ENCODE measurements at regions not wholly inside any gene's neighbourhood (a gene's known extent, or its start where the extent isn't known, plus 50 kb on each side); places are given as distances from the start of the nearest gene placed in this dataset.

DNA sequence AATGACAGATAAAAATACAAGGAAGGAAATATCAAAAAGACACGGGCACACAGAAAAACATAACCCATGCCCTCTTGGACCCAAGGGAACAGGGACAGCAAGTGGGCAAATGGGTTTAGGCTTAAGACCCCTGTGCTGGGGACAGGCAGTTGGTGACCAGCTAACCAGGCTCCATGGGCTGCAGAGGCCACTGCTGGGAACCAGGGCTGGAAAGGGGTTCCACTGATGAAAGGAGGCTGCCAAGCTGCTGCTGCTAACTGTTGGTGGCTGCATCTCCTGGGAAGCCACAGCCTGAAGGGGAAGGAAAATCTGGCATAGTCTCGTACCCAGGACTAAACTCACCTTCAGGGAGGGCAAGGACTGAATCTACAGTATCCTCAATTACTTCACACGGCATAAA lies 579.2 kb upstream of the MGMT start:
- no peak for DNase-seq (ENCODE audit: low spot score)
- WGBS, result 76% methylated on average over 3 of the region's 3 CpGs

GRCh38 chr10:128892005-128892404 lies 575.0 kb upstream of the MGMT start:
- 74% methylated on average over 4 of the region's 4 CpGs for WGBS
- no peak overlapping the region for H3K9ac ChIP-seq (ENCODE audit: low read depth in 1 of 2, low read length in 2 of 2)
- no peaks in the 10 kb centered on the region for H3K4me1 ChIP-seq (ENCODE audit: control insufficient read depth in 4 of 4, insufficient read depth in 4 of 4, low read length in 3 of 4)
- TF ChIP-seq, protein P1, sequence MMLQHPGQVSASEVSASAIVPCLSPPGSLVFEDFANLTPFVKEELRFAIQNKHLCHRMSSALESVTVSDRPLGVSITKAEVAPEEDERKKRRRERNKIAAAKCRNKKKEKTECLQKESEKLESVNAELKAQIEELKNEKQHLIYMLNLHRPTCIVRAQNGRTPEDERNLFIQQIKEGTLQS (IDR thresholded peaks at IDR 0.05), result no peak
- TF ChIP-seq EGR1 (IDR thresholded peaks at IDR 0.05; ENCODE audit: low read depth in 2 of 2) (no peak), CTCF (IDR thresholded peaks at IDR 0.05; ENCODE audit: low read depth, low read length, missing input control) (no peak), TAF1 (conservative IDR thresholded peaks at IDR 0.05) (no peak), HNF4A (conservative IDR thresholded peaks at IDR 0.05) (no peak), FOXA2 (IDR thresholded peaks at IDR 0.05) (no peak), RXRA (IDR thresholded peaks at IDR 0.05) (no peak), FOXA1 (IDR thresholded peaks at IDR 0.05) (no peak), RAD21 (IDR thresholded peaks at IDR 0.05) (no peak)
- TF ChIP-seq, protein P2, sequence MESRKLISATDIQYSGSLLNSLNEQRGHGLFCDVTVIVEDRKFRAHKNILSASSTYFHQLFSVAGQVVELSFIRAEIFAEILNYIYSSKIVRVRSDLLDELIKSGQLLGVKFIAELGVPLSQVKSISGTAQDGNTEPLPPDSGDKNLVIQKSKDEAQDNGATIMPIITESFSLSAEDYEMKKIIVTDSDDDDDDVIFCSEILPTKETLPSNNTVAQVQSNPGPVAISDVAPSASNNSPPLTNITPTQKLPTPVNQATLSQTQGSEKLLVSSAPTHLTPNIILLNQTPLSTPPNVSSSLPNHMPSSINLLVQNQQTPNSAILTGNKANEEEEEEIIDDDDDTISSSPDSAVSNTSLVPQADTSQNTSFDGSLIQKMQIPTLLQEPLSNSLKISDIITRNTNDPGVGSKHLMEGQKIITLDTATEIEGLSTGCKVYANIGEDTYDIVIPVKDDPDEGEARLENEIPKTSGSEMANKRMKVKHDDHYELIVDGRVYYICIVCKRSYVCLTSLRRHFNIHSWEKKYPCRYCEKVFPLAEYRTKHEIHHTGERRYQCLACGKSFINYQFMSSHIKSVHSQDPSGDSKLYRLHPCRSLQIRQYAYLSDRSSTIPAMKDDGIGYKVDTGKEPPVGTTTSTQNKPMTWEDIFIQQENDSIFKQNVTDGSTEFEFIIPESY (IDR thresholded peaks at IDR 0.05), result no peak
- TF ChIP-seq, protein P3, sequence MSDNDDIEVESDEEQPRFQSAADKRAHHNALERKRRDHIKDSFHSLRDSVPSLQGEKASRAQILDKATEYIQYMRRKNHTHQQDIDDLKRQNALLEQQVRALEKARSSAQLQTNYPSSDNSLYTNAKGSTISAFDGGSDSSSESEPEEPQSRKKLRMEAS (IDR thresholded peaks at IDR 0.05), result no peak
- TF ChIP-seq, protein P4, sequence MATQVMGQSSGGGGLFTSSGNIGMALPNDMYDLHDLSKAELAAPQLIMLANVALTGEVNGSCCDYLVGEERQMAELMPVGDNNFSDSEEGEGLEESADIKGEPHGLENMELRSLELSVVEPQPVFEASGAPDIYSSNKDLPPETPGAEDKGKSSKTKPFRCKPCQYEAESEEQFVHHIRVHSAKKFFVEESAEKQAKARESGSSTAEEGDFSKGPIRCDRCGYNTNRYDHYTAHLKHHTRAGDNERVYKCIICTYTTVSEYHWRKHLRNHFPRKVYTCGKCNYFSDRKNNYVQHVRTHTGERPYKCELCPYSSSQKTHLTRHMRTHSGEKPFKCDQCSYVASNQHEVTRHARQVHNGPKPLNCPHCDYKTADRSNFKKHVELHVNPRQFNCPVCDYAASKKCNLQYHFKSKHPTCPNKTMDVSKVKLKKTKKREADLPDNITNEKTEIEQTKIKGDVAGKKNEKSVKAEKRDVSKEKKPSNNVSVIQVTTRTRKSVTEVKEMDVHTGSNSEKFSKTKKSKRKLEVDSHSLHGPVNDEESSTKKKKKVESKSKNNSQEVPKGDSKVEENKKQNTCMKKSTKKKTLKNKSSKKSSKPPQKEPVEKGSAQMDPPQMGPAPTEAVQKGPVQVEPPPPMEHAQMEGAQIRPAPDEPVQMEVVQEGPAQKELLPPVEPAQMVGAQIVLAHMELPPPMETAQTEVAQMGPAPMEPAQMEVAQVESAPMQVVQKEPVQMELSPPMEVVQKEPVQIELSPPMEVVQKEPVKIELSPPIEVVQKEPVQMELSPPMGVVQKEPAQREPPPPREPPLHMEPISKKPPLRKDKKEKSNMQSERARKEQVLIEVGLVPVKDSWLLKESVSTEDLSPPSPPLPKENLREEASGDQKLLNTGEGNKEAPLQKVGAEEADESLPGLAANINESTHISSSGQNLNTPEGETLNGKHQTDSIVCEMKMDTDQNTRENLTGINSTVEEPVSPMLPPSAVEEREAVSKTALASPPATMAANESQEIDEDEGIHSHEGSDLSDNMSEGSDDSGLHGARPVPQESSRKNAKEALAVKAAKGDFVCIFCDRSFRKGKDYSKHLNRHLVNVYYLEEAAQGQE (IDR thresholded peaks at IDR 0.05), result no peak
- H3K27ac ChIP-seq (ENCODE audit: low read depth in 1 of 2, low read length in 2 of 2), result no peak overlapping the region
- no peaks in the 10 kb centered on the region for H3K36me3 ChIP-seq (ENCODE audit: control insufficient read depth in 4 of 4, insufficient read depth in 3 of 4, low read depth in 1 of 4, low read length in 3 of 4)
- H3K27me3 ChIP-seq (ENCODE audit: control insufficient read depth in 4 of 4, insufficient read depth in 4 of 4, low read length in 3 of 4), result peaks cover 0 to 4% (median under 1%) of the 10 kb centered on the region in 4 donors
- no peak overlapping the region for H3K4me3 ChIP-seq (ENCODE audit: low read depth in 1 of 3, low read length in 3 of 3)
- H3K9me3 ChIP-seq (ENCODE audit: control insufficient read depth in 4 of 4, low read length in 3 of 4), result no peaks in the 10 kb centered on the region
- DNase-seq (ENCODE audit: low spot score), result peak; percentile 1

More for the DNA sequence above, 579.2 kb upstream of the MGMT start:
- no peak overlapping the region for H3K9ac ChIP-seq (ENCODE audit: low read depth in 1 of 2, low read length in 2 of 2)
- peaks cover 0 to 4% (median 0%) of the 10 kb centered on the region in 4 donors for H3K27me3 ChIP-seq (ENCODE audit: control insufficient read depth in 4 of 4, insufficient read depth in 4 of 4, low read length in 3 of 4)
- H3K9me3 ChIP-seq (ENCODE audit: control insufficient read depth in 4 of 4, low read length in 3 of 4), result peaks cover 0 to 2% (median under 1%) of the 10 kb centered on the region in 4 donors
- no peaks in the 10 kb centered on the region for H3K36me3 ChIP-seq (ENCODE audit: control insufficient read depth in 4 of 4, insufficient read depth in 3 of 4, low read depth in 1 of 4, low read length in 3 of 4)
- TF ChIP-seq JUND (IDR thresholded peaks at IDR 0.05) (no peak), RAD21 (IDR thresholded peaks at IDR 0.05) (no peak), NR2F2 (IDR thresholded peaks at IDR 0.05) (no peak), EGR1 (IDR thresholded peaks at IDR 0.05; ENCODE audit: low read depth in 2 of 2) (no peak), FOXA2 (IDR thresholded peaks at IDR 0.05) (no peak)
- no peak overlapping the region for H3K27ac ChIP-seq (ENCODE audit: low read depth in 1 of 2, low read length in 2 of 2)
- no peak overlapping the region for H3K4me3 ChIP-seq (ENCODE audit: low read depth in 1 of 3, low read length in 3 of 3)
- no peaks in the 10 kb centered on the region for H3K4me1 ChIP-seq (ENCODE audit: control insufficient read depth in 4 of 4, insufficient read depth in 4 of 4, low read length in 3 of 4)

Measured in liver (tissue), 8 donors.